Fibroblast of the conjunctiva (primary cell): ENCODE measurements at regions not wholly inside any gene's neighbourhood (a gene's known extent, or its start where the extent isn't known, plus 50 kb on each side); places are given as distances from the start of the nearest gene placed in this dataset.
"Not testable (repeated sequence)": the region's sequence is repeated elsewhere in the genome, so short reads cannot be mapped to it uniquely, and the experiment has no call there.

Experiments used
- DNase-seq: peaks from one replicate; pipeline ENCODE4 v3.0.0-alpha.2; 2010; ENCODE audit warnings: low read depth

- DNase-seq: not testable (repeated sequence)
These were observed 117.0 kb downstream of the SDHAF3 start for GRCh38 chr7:97234494-97234893.

- DNase-seq: no peak
These were observed 128.8 kb downstream of the SDHAF3 start for GRCh38 chr7:97246317-97246716.

- DNase-seq: not testable (repeated sequence)
These were observed 140.7 kb downstream of the SDHAF3 start for GRCh38 chr7:97258187-97258586.

GRCh38 chr7:97269741-97270140 lies 152.2 kb downstream of the SDHAF3 start:
- DNase-seq: no peak

- no peak for DNase-seq
These were observed 152.8 kb downstream of the SDHAF3 start for GRCh38 chr7:97270280-97270679.

GRCh38 chr7:97271619-97272018 lies 154.1 kb downstream of the SDHAF3 start:
- no peak for DNase-seq

GRCh38 chr7:97272237-97272975 lies 154.9 kb downstream of the SDHAF3 start:
- no peak for DNase-seq

GRCh38 chr7:97275475-97275874 lies 158.0 kb downstream of the SDHAF3 start:
- no peak for DNase-seq

- no peak for DNase-seq
These were observed 163.5 kb downstream of the SDHAF3 start for GRCh38 chr7:97280950-97281349.

GRCh38 chr7:97285348-97285747 lies 167.8 kb downstream of the SDHAF3 start:
- no peak for DNase-seq

- no peak for DNase-seq
These were observed 175.5 kb downstream of the SDHAF3 start for GRCh38 chr7:97293031-97293430.

GRCh38 chr7:97298561-97298960 lies 181.1 kb downstream of the SDHAF3 start:
- no peak for DNase-seq

GRCh38 chr7:97305589-97305988 lies 188.1 kb downstream of the SDHAF3 start:
- no peak for DNase-seq

- no peak for DNase-seq
These were observed 190.1 kb downstream of the SDHAF3 start for GRCh38 chr7:97307521-97308108.

GRCh38 chr7:97313900-97314299 lies 196.4 kb downstream of the SDHAF3 start:
- DNase-seq: no peak

- DNase-seq: no peak
These were observed 200.1 kb downstream of the SDHAF3 start for GRCh38 chr7:97317575-97317974.

- DNase-seq: not testable (repeated sequence)
These were observed 212.4 kb downstream of the SDHAF3 start for GRCh38 chr7:97329871-97330270.

GRCh38 chr7:97337849-97338248 lies 220.4 kb downstream of the SDHAF3 start:
- no peak for DNase-seq

GRCh38 chr7:97342512-97342911 lies 225.0 kb downstream of the SDHAF3 start:
- DNase-seq: no peak

- no peak for DNase-seq
These were observed 228.9 kb downstream of the SDHAF3 start for GRCh38 chr7:97346349-97346748.

GRCh38 chr7:97351488-97351887 lies 234.0 kb downstream of the SDHAF3 start:
- no peak for DNase-seq

GRCh38 chr7:97357459-97357858 lies 240.0 kb downstream of the SDHAF3 start:
- no peak for DNase-seq

GRCh38 chr7:97372882-97373281 lies 255.4 kb downstream of the SDHAF3 start:
- DNase-seq: no peak

- DNase-seq: no peak
These were observed 256.2 kb downstream of the SDHAF3 start for GRCh38 chr7:97373736-97374135.
